OCI-LY1 (cell line): ENCODE measurements at regions not wholly inside any gene's neighbourhood (a gene's known extent, or its start where the extent isn't known, plus 50 kb on each side); places are given as distances from the start of the nearest gene placed in this dataset.

Experiments
- H2AFZ ChIP-seq: fragments of 200-600 bp; sonication (generic), shearing (Covaris generic); 2 replicates; pipeline ENCODE4 v1.6.0; 2014; ENCODE audit warnings: antibody characterized with exemption, mild to moderate bottlenecking, low read length
- H3F3A ChIP-seq: fragments of 200-600 bp; sonication (generic), shearing (Covaris generic); 2 replicates; pipeline ENCODE4 v1.6.0; 2014; ENCODE audit warnings: mild to moderate bottlenecking, antibody characterized with exemption, low read length, moderate library complexity; ENCODE audit not compliant: insufficient read depth
- H3K27ac ChIP-seq: fragments of 200-600 bp; sonication (generic); 2 replicates; pipeline ENCODE4 v1.5.1; 2014; ENCODE audit warnings: low read length, mixed run types, mild to moderate bottlenecking, low read depth; ENCODE audit not compliant: poor library complexity, severe bottlenecking
- H3K27me3 ChIP-seq: fragments of 200-600 bp; sonication (generic); 2 replicates; pipeline ENCODE4 v1.6.0; 2014; ENCODE audit warnings: antibody characterized with exemption, mild to moderate bottlenecking, low read length, moderate library complexity; ENCODE audit not compliant: insufficient read depth
- H3K36me3 ChIP-seq: fragments of 200-600 bp; sonication (generic); 2 replicates; pipeline ENCODE4 v1.6.1; 2014; ENCODE audit warnings: mild to moderate bottlenecking, antibody characterized with exemption, low read length, moderate library complexity, mixed read lengths; ENCODE audit not compliant: insufficient read depth
- H3K4me1 ChIP-seq: fragments of 200-600 bp; sonication (generic); 2 replicates; pipeline ENCODE4 v1.5.1; 2014; ENCODE audit warnings: mild to moderate bottlenecking, low read length, moderate library complexity; ENCODE audit not compliant: insufficient read depth, severe bottlenecking
- H3K4me2 ChIP-seq: fragments of 200-600 bp; sonication (generic), shearing (Covaris generic); 2 replicates; pipeline ENCODE4 v1.6.1; 2014; ENCODE audit warnings: low read length
- H3K4me3 ChIP-seq: fragments of 200-600 bp; sonication (generic); 2 replicates; pipeline ENCODE4 v1.5.1; 2014; ENCODE audit warnings: low read length, low read depth, mild to moderate bottlenecking, mixed read lengths; ENCODE audit not compliant: poor library complexity, severe bottlenecking
- H3K79me2 ChIP-seq: fragments of 200-600 bp; shearing (Covaris generic); 2 replicates; pipeline ENCODE4 v1.6.1; 2016; ENCODE audit warnings: mixed run types, low read length, mixed read lengths; ENCODE audit not compliant: insufficient read depth
- H3K9ac ChIP-seq: fragments of 200-600 bp; sonication (generic), shearing (Covaris generic); 2 replicates; pipeline ENCODE4 v1.6.1; 2014; ENCODE audit warnings: mild to moderate bottlenecking, low read length, mixed read lengths
- H3K9me2 ChIP-seq: fragments of 200-600 bp; sonication (generic), shearing (Covaris generic); 2 replicates; pipeline ENCODE4 v1.6.1; 2014; ENCODE audit warnings: low read depth, mild to moderate bottlenecking, low read length, mixed read lengths
- H3K9me3 ChIP-seq: fragments of 200-600 bp; shearing (Covaris generic); 2 replicates; pipeline ENCODE4 v1.6.1; 2014; ENCODE audit warnings: low read length, mixed read lengths
- H4K20me1 ChIP-seq: fragments of 200-600 bp; sonication (generic), shearing (Covaris generic); 2 replicates; pipeline ENCODE4 v1.6.0; 2016; ENCODE audit warnings: mild to moderate bottlenecking, low read length; ENCODE audit not compliant: insufficient read depth
- CTCF ChIP-seq: fragments of 200-600 bp; sonication (generic), shearing (Covaris generic); IDR thresholded peaks from 2 replicates; pipeline ENCODE4 v1.5.1; 2017; ENCODE audit warnings: mild to moderate bottlenecking, antibody characterized with exemption, low read length, moderate library complexity, mixed read lengths
- EZH2 ChIP-seq: fragments of 200-600 bp; sonication (generic), shearing (Covaris generic); IDR thresholded peaks from 2 replicates; pipeline ENCODE4 v1.8.0; 2017; ENCODE audit warnings: borderline replicate concordance, mixed run types, mild to moderate bottlenecking, antibody characterized with exemption, low read length, moderate library complexity, mixed read lengths

DNA sequence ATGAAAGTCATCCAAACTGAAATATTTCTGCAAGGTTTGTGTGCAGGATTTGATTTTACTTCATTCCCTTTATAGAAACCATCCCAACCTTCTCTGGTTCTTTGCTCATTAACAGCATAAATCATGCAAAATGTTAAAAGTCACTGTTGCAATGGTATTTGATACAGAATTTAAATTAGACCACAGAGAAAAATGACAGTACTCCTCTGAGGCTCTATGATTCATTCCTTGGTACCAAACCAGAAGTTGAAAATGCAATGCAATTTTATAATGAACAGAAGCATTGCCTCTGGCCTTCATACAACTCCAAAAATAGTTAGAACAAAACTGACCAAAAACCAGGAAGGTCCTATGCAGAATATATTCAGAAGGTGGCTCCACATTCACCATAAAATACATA is 607.1 kb downstream of the TLE1 start:
- no peaks in the 10 kb centered on the region for H4K20me1 ChIP-seq
- no peaks in the 10 kb centered on the region for H3K9me3 ChIP-seq
- H3K4me1 ChIP-seq: no peaks in the 10 kb centered on the region

GRCh38 chr9:81080900-81081299 is 608.4 kb downstream of the TLE1 start:
- Histone ChIP-seq H3K4me1 (no peaks in the 10 kb centered on the region), H3K9me3 (no peaks in the 10 kb centered on the region), H3K27me3 (no peaks in the 10 kb centered on the region), H3K9ac (no peak overlapping the region), H3K79me2 (no peaks in the 10 kb centered on the region), H3K27ac (no peak overlapping the region), H3F3A (no peaks in the 10 kb centered on the region; the same call in 1 of the 2 replicates), H4K20me1 (no peaks in the 10 kb centered on the region), H2AFZ (no peak overlapping the region), H3K4me2 (no peak overlapping the region), H3K9me2 (no peaks in the 10 kb centered on the region), H3K4me3 (no peak overlapping the region), H3K36me3 (no peaks in the 10 kb centered on the region)
- no peak for TF ChIP-seq CTCF
- no peak for TF ChIP-seq EZH2

More for the DNA sequence above, 607.1 kb downstream of the TLE1 start:
- H3K9ac ChIP-seq: no peak overlapping the region
- no peak overlapping the region for H3K27ac ChIP-seq
- H3K4me2 ChIP-seq: no peak overlapping the region
- H3F3A ChIP-seq: no peaks in the 10 kb centered on the region; the same call in 1 of the 2 replicates
- no peak for TF ChIP-seq EZH2
- no peak for TF ChIP-seq CTCF
- no peaks in the 10 kb centered on the region for H3K36me3 ChIP-seq
- H3K4me3 ChIP-seq: no peak overlapping the region
- H3K79me2 ChIP-seq: no peaks in the 10 kb centered on the region
- H2AFZ ChIP-seq: no peak overlapping the region
- no peaks in the 10 kb centered on the region for H3K9me2 ChIP-seq
- no peaks in the 10 kb centered on the region for H3K27me3 ChIP-seq

DNA sequence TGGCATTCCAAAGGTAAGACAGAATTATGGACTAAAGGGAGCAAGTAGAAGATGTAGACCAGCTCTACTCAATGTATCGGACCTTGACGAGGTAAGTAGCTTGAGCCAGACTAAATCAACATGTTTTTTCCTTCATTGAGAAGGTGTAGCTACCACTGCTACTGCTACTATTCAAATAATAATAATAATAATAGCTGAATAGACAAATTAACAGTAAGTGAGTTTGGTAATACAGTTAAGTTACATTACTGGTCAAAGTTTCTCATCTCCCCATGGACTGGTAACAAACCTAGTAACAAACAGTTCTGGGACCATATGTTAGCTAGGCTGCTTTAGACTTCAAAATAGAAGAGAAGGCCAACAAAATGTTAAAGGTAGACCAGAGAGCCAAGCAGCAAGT is 609.2 kb downstream of the TLE1 start:
- TF ChIP-seq CTCF: no peak
- no peak for TF ChIP-seq EZH2
- Histone ChIP-seq H3K27ac (no peak overlapping the region), H3K4me1 (no peaks in the 10 kb centered on the region)

More for the DNA sequence above, 609.2 kb downstream of the TLE1 start:
- H3F3A ChIP-seq: no peaks in the 10 kb centered on the region; the same call in 1 of the 2 replicates
- H3K36me3 ChIP-seq: no peaks in the 10 kb centered on the region
- H2AFZ ChIP-seq: no peak overlapping the region
- no peak overlapping the region for H3K4me3 ChIP-seq
- no peaks in the 10 kb centered on the region for H3K79me2 ChIP-seq
- H3K9me3 ChIP-seq: no peaks in the 10 kb centered on the region
- no peaks in the 10 kb centered on the region for H3K9me2 ChIP-seq
- H3K9ac ChIP-seq: no peak overlapping the region
- H3K27me3 ChIP-seq: no peaks in the 10 kb centered on the region
- H4K20me1 ChIP-seq: no peaks in the 10 kb centered on the region
- no peak overlapping the region for H3K4me2 ChIP-seq
